ENCODE measurements at regions not wholly inside any gene's neighbourhood (a gene's known extent, or its start where the extent isn't known, plus 50 kb on each side); places are given as distances from the start of the nearest gene placed in this dataset.
A peak's percentile ranks its signal among the peaks of the same experiment; 100 is the strongest.

DNA sequence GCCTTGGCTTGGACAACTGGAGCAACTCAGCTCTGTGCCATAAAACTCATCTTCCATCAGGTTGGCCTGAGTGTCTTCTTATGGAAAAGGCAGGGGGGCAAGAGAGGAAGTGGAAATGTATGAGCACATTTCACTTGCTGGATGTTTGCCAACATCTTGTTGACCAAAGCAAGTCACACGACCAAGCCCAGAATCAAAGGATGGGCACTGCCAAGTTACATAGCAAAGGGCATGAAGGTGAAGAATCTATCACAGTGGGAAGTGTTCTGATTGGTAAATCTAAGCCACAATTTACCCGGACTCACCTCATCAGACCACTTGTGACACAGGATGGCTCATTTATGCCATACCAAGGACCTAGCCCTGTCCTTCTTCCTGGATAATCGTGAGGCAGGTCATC is 310.5 kb upstream of the IRX5 start:
- peak; percentile 12 for DNase-seq

DNA sequence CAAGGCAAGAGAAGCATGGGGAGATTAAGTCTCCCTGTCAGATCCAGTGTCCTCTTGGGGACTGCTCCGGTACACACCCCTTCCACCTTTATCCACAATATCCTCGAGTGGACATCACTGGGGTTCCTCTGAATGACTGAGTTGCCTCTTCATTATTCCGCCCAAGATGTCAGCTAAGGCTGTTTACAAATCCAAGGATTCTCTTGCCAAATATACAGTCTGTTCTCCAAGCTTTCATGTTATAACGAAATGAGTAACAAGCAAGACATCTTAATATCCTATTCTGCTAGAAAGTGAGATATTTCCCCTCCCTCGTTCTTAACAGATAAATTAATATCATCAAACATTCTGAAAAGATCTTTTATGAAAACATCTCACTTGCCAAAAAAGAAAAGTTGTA is 314.1 kb upstream of the IRX5 start:
- no peak for DNase-seq

DNA sequence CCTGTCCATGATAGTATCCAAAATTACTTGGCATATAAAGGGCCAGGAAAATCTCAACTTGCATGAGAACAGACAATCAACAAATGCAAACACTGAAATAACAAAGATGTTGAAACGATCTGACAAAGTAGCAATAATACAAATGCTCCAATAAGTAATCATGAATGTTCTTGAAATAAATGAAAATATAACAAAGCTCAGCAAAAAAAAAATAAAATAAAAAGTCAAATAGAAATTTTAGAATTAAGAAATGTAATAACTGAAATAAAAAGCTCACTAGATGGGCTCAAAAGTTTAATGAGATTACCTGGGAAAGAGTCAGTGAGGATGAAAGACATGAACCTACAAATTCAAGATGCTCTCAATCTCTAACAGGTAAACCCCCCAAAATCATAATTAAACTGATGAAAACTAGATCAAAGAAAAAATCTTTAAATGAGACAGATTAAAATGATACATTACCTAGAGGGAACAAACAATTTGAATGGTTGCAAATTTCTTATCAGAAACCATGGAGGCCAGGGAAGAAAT is 319.0 kb upstream of the IRX3 start:
- no peak for DNase-seq

DNA sequence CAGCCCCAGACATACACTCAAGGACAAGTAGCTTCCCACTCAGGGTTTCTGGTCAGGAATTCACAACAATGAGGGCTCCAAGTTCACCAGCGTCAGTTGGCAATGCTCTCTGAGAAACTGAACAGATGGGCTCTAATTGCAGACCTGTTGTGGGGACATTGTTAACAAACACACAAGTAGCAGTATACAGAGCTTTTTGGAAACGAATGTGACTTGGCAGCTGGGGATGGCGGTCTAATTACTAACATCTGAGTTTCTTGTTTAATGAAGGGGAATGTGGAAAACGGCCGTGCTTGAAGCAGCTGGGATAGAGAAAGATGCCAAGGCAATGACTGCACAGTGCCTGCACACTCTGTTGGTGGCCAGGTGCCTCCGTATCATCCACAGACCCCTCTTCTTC is 316.1 kb upstream of the IRX3 start:
- DNase-seq: peak; percentile 91

DNA sequence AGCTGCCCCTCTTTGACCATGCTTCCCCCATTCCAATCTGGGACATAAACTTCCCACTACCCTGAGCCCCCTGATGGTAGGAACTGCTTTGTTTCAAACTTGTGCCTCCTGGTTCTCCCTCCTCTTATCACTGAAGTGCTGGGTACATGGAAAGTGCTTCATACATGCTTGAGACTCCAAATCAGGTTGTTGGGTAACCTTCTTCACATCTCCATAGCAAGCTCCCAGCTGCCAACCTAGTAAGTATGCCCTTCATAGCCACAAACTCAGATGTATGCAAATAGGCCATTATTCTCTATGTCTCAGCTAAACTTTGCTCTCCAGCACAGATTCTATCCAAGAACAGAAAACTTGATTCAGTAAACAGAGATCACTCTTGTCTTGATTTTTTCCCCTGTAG is 310.6 kb upstream of the IRX3 start:
- no peak for DNase-seq

DNA sequence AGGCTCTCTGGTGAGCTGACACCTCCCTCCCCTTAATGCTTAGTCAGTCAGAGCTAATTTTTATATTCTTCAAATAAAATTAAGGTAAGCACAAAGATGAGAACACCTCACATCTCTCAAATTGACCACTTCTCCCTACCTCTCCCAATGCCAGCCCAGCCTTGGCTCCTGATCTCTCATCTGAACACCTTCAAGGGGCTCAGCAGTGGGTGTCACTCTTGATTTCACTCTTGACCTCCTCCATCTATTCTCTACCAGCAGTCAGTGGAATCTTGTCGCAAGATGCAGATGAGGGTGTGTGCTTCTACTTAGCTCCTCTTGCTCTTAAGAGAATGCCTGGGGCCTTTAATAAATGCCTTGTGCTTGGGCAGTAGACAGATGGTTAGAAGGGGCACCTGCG is 309.0 kb upstream of the IRX3 start:
- DNase-seq: no peak

DNA sequence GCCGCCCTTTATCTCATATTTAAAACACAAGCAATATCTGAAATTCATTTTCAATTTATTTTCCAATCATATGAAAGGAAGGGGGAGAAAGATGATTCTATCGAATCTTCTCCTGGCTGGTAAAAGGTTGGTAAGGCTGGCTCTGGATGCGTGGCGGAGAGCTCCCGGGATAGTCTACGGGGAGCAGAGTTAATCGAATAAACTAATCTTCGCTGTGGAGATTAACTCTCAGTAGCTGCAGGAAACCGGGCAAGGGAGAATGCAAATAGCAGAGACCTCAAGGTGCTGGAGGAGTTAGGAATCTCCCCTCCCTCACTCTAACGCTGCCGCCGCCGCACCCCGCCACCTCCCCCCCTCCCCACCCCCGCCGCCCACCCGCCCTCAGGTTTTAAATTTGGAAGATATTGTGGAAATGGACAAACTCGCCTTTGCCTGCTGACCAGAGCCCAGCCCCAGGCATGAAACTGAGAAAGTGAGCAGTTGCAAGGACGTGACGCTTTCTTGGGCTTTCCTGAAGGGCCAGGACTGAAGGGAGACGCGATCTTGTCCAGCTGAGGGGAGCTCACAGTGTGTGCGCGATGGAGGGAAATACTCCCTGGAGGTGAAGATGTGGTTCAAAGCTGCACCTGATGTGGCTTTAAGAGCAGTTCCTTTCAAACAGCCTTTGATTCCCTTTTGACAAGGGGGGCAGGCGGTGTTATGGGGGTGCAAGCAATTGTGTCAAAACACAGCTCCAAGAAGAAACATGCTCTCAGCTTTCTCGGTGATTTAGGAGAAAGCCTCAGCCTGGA is 308.2 kb upstream of the IRX3 start:
- DNase-seq: no peak

DNA sequence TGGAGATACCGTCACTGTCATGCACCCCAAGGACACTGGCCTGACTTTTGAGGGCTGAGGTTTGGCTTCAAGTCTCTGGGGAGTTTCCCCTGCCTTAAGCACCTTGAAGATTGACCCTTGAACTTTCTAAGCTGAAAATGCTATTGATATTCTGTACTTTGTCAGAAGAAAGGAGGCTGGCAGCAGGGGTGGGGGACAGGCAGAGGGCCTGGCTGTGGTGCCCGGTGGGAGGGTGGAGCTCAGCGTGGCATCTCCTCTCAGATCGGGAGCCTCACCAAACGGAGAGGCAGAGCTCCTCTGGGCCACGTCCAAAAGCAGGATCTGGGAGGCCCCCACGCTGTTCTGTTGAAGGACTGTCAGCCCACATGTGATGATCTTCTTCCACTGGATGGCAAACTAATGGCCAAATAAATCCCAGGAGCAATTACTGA is 305.2 kb upstream of the IRX3 start:
- DNase-seq: no peak

DNA sequence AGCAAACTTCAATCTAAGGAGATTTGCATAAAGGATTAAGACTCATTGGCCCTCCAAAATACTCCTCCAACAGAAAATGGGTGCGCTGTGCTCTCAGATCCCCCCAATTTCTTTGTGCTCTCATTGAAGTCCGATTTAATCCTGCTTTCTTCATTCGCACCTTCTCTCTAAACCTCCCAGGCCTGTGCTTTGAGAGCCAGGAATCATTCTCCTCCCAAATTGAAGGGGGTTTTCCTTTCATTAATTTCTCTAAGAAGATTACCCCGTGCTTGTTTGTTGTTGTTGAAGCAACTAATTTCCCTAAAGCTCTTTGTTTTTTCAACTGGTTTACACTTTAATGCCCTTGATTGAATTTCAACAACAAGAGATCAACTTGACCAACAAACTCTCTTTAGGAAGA is 304.2 kb upstream of the IRX3 start:
- no peak for DNase-seq

DNA sequence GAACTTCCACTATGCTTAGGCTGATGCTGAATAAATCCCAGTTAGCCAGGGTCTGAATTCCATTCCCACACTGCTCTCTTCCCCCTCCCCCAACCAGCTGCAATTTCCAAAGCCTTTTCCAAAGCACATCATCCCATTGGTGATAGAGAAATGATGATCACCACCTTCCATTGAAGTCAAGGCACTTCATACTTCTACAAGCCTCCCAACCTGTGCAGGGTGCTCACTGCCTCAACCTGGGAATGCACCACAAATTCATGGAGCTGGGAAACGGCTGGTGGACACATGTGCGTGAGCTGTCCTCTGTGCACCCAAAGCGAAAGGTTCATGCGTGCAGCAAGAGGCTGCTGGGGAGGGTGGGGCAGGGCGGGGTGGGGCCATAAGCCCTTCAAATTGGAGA is 302.7 kb upstream of the IRX3 start:
- DNase-seq: no peak

DNA sequence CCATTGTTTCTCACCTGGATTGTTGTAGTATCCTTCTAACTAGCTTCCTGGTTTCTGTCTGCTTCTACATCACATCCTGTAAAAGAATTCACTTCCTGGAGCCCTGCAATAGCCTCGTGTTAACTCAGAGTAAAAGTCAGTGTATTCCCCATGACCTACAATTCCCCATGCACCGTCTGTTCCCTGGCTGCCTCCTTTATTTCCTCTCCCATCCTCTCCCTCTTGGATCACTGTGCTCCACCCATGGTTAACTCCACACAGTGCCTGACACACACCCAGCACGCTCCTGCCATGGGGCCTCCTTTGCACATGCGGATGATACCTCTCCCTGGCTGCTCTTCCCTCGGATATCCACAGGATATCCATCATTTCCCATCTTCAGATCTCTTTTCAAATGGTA is 301.4 kb upstream of the IRX3 start:
- no peak for DNase-seq

DNA sequence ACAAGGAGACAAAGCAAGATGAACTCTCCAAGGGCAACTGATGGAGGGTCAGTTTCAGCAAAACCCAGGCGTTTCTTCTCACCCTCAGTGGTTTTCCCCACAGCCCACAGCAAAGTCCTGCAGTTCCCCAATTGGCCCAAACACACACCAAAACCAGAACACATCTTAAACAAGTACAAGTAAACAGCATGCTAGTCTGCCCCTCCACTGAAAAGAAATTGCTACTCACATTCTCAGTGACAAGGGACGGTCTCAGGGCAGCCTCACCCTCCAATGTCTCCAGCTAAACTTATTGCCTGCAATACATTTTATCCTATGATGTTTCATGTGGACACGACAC is 300.6 kb upstream of the IRX3 start:
- no peak for DNase-seq

DNA sequence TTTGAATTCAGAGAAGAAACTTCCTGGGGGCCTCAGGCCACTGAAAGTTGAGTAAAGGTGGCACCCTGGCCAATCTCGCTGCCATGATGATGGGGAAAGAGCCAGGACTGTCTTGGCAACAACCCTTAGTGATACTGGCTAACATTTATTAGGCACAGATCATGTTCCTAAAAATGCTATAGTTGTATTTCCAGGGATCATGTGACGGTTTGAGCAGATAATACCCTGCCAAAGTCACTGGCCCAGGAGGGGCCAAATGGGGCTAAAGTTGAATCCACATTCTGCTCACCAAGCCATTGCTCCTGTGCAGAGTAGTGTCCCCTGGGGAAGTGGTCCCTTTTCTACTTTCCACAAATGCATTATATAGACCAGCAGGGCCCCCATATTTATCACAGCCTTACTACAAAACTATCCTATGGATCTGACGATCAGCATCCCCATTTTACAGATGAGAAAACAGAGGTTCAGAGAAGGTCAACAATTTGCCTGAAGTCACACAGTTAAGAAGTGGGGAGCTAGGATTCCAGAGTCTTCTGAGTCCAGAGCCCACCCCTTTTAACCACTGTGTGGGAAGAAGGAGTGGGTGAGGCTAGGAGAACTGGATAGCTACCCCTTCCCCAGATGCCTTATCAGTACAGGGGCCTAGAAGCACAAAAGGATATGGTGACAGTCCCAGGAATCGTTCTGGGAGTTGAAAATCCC is 300.0 kb upstream of the IRX3 start:
- no peak for DNase-seq

DNA sequence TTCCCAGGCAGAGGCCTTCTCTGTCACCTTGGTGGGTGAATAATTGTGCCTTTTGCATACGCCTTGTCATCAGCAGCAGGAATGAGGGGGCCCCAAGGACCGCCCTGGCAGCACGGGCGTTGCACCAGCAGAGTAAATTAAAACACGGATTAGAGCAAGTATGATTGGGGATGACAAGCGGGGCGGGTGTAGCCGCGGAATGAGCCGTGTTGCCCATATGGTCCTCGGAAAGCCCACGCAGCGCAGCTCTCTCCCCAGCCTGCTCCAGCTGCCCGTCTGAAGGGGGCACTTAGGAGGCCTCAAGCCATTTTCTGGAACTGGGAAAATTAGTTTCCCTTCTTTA is 299.4 kb upstream of the IRX3 start:
- DNase-seq: no peak

DNA sequence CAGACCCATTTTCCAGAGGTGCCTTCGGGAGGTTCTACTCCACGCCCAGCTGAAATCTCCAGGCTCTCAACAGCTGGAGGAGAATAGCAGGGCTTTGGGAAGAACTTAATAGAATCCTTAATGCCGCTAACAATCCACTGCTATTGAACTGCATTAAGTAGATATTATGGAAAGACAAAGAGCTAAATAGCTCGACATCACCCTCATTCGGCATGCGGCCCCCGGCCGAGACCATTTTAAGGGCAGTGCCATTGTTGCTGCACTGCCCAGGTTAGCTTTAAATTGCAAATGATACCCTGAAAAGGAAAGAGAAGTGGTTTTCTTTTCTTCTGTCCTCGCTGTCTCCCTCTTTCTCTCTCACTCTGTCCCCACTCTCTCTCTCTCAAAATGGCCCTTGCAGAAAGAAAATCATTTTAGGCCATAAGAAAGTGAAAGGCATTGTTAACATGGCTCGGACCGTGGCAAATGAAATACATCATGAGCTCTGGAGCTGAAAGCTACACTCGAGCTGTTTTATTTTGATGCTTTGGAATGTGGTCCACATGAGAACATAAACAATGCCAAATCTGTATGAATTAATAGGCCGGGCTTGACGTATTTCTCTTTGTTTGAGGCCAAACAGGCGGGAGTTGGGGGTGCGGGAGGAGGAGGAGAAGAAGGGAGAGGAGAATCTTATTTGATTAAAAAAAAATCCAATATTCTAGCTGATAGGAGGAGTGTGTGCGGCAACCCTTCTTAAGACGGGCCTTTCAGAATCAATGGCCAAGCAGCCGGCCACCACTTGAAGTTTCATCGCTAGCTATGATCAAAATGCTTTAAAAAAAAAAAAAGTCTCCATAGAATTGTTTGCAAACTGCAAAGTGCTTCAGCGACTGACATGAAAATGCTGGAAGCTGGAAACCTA is 298.8 kb upstream of the IRX3 start:
- no peak for DNase-seq

DNA sequence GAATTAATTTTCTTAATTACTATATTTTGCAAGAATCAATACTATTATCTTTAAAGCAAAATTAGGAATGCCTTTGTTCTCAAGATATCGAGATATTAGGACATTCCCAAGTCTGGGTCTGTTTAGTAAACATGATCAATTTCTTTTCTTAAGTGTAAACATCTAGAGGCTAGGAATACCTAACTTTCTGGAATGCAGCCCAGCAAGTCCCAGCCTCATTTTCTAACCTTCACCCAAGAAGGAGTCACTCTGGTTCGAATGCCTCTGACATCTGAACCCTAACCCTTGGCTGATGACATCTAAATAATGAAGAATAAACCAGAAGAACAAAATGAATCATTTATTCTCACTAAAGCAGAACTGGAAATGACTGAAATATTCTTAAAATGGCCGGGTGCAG is 297.5 kb upstream of the IRX3 start:
- no peak for DNase-seq

DNA sequence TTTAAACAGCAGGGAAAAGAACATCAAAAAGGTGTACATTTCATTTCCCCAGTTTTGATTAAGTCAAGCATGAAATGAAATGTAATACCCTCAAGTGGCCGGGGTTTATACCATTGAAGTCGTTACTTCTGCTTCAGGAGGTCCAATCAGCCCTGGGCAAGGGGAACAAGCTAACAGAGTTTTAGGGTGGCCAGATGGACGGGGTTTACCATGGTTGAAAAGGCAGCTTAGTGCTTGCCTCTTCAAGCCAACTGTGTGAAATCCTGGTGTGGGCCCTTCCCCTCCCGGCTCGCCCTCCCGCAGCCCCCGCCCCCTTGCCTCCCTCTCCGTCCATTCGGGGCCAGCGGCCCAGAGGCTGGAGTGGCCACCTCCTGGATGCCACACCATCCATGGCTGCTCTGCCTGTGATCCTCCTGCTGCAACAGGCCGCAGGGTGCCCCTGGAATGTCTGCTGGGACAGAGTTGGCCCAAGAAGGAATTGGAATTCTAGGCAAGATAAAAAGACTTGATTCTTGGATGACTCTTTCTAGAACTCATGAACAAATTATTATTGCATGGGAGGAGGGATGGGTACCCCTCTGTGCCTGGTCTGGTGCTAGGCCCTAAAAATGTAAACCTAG is 296.2 kb upstream of the IRX3 start:
- no peak for DNase-seq

DNA sequence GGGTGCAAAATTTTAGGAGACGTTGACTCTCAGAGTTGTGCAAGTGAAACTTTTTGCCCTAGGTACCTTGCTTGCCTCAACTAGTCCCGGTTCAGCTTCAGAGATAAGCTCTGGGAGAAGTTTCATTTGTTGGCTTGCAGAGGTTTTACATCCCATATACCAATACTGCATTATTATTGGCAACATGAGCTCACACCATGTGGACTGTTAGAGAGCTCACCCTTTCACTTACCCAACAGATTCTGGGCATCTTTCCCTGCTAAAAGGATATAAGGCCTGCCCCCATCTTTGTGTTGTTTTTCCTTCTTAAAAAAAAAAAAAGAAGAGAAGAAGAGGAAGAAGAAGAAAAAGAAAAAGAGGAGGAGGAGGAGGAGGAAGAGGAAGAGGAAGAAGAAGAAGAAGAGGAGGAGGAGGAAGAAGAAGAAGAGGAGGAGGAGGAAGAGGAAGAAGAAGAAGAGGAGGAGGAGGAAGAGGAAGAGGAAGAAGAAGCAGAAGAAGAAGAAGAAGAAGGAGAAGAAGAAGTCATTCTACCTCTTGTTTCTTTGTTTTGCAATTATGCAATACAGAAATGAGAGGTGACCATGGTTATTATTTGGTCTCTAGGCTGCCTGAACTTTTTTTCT is 292.6 kb upstream of the IRX3 start:
- DNase-seq: peak; percentile 11

DNA sequence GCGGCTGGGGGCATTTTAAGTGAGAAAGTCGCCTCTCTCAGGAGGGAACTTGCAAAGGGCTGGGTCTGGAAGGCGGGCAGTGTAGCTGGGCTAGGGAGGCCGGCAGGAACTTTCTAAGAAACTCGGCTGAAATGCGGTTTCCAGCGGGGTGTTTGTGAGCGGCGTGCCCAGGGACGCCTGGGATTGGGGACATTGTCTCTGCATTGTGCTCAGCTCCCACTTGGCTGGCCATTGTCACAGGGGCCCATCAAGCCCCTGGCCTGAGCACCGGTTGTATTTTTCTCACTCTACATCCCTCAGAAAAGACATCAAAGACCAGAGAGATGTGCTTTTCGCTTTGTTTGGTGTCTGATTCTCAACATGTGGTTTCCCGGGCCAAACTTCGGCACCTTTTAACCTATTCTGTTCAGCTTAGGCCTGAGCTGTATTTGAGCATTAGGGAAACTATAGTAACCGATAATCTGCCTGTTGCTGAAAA is 291.1 kb upstream of the IRX3 start:
- DNase-seq: no peak

DNA sequence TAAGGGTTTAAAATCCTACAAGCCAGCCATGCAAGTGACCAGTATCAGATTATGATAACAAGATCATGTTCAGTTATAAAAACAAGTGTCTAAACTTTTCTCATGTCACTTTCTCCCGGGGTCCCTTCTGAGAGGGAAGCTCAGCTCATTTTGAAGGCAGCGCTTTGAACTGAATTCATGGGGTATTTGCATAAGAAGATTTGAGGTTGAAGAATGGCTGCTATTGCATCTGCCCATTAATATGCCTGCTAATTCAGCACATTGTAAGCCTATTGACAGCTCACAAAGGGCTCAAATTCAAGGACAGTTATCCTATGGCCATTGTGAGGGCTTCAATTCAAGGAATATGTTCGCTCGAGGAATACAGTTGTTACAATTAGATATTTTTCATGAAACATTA is 290.2 kb upstream of the IRX3 start:
- no peak for DNase-seq

DNA sequence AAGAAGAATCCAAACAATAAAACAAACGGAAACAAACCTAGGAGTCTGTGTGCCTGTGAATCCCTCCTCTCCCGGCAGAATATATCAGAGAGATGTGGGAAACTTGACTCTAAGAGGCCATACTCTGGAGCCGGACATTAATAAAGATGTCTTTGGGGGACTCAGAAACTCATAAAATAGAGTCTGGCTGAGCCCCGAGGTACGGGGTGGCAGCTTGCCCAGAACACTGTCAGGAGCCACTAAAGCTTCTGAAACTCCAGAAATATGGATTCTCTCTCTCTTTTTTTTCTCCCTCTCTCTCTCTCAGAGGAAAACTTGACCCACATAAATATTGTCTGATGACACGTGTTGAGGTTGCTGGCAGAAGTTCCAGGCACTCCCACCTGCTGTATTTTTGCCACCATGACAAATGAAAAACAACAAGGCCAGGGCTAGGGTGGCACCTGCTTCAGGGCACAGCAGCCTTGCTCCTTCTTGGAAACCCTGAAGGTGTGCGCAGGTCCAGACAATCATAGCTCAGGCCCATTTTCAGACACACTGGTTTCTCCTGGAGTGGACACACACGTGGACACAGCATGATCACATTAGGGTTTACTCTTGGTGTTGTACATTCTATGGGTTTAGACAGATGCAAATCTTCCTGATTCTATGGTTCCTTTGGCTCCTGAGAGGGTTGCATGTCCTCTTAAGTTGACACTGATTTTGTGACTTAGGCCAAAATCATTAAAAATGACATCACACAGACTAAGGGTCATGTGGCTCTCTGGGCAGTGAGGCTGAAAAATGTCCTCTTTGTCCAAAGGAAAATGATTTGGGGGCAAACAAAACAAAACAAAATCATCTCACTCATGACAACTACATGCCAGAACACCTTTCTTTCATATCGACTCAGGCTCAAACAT is 282.6 kb upstream of the IRX3 start:
- DNase-seq: peak; percentile 82

Measured in NCI-H1105 treated with DMSO at 0.1 percent for 48 hours (cell line).